ENCODE measurements at regions not wholly inside any gene's neighbourhood (a gene's known extent, or its start where the extent isn't known, plus 50 kb on each side); places are given as distances from the start of the nearest gene placed in this dataset.

GRCh38 chr15:79659691-79660090 lies 227.6 kb downstream of the MINAR1 start:
- no peak for TF ChIP-seq CTCF (IDR thresholded peaks at IDR 0.05)
- no peak for TF ChIP-seq POLR2A (IDR thresholded peaks at IDR 0.05)
